Caco-2 (cell line): ENCODE measurements at regions not wholly inside any gene's neighbourhood (a gene's known extent, or its start where the extent isn't known, plus 50 kb on each side); places are given as distances from the start of the nearest gene placed in this dataset.

Source experiments
- BruUV-seq: library from RNA; stranded (reverse); fragments of 400-500 nt; replicated peaks from 2 replicates; lab custom pipeline; 2021; lab: Mats Ljungman, UMichigan
- CTCF ChIA-PET: fragments of 300-600 bp; sonication (Branson Sonifier 250); formaldehyde crosslinking; loops from one replicate; lab custom pipeline; 2022; ENCODE audit warnings: antibody characterized with exemption; lab: Charles Lee
- POLR2A ChIA-PET: fragments of 300-600 bp; sonication (Branson Sonifier 250); formaldehyde crosslinking; loops from one replicate; lab custom pipeline; 2022; ENCODE audit warnings: antibody characterized with exemption; lab: Charles Lee
- DNase-seq, 2 experiments: peaks; one replicate each; pipeline versions ENCODE4 v3.0.0 to v3.0.0-alpha.2; 2020 to 2022
- H3K27me3 ChIP-seq: replicated peaks from 2 replicates; pipeline ENCODE4 v1.6.0; 2011; ENCODE audit warnings: low read length; ENCODE audit not compliant: control insufficient read depth, insufficient read depth
- H3K36me3 ChIP-seq: 2 replicates; pipeline ENCODE4 v1.5.1; 2011; ENCODE audit warnings: low read length; ENCODE audit not compliant: control insufficient read depth, insufficient read depth
- H3K4me1 ChIP-seq: fragments of 250-450 bp; sonication (Bioruptor Pico); 2 replicates; pipeline ENCODE4 v1.5.1; 2020; ENCODE audit warnings: mild to moderate bottlenecking
- H3K4me3 ChIP-seq: 2 replicates; pipeline ENCODE4 v1.5.1; 2011; ENCODE audit warnings: low read depth, mild to moderate bottlenecking, control low read depth, low read length
- H3K9me3 ChIP-seq: fragments of 250-450 bp; sonication (Bioruptor Pico); 2 replicates; pipeline ENCODE4 v1.5.1; 2020; ENCODE audit warnings: mild to moderate bottlenecking, moderate library complexity
- H3K27ac Mint-ChIP-seq: one replicate; pipeline ENCODE4 v1.8.0; 2022; ENCODE audit warnings: mixed read lengths; ENCODE audit not compliant: unreplicated experiment
- H3K27me3 Mint-ChIP-seq: one replicate; pipeline ENCODE4 v1.8.0; 2022; ENCODE audit warnings: mixed read lengths; ENCODE audit not compliant: insufficient read depth, unreplicated experiment
- H3K36me3 Mint-ChIP-seq: one replicate; pipeline ENCODE4 v1.8.0; 2022; ENCODE audit warnings: mild to moderate bottlenecking, mixed read lengths; ENCODE audit not compliant: insufficient read depth, unreplicated experiment
- H3K4me1 Mint-ChIP-seq: one replicate; pipeline ENCODE4 v1.8.0; 2022; ENCODE audit warnings: low read depth, mixed read lengths; ENCODE audit not compliant: unreplicated experiment
- H3K4me3 Mint-ChIP-seq: one replicate; pipeline ENCODE4 v1.8.0; 2022; ENCODE audit warnings: mild to moderate bottlenecking, moderate library complexity, mixed read lengths; ENCODE audit not compliant: unreplicated experiment
- H3K9me3 Mint-ChIP-seq: one replicate; pipeline ENCODE4 v1.8.0; 2022; ENCODE audit warnings: mixed read lengths; ENCODE audit not compliant: unreplicated experiment
- CTCF ChIP-seq, 2 experiments: fragments of 200-600 bp in 1 of 2; IDR thresholded peaks; 1 replicate in 1 of 2; 2 replicates in 1 of 2; pipeline versions ENCODE4 v1.5.1 to v1.8.0; 2011 to 2022; ENCODE audit warnings: antibody characterized with exemption in 1 of 2, control low read depth in 1 of 2, inconsistent platforms in 1 of 2, low read depth in 1 of 2, low read length in 1 of 2, mild to moderate bottlenecking in 1 of 2, moderate library complexity in 1 of 2; ENCODE audit not compliant: insufficient read depth in 1 of 2, severe bottlenecking in 1 of 2, unreplicated experiment in 1 of 2
- intact Hi-C: fragments of 100-400 bp; cut with micrococcal nuclease; formaldehyde crosslinking; loops from one replicate; pipeline ENCODE4 v1.10.0; 2022; ENCODE audit not compliant: unreplicated experiment

GRCh38 chr18:51433296-51433695 lies 235.8 kb upstream of the MEX3C start:
- no peak for DNase-seq
- Histone ChIP-seq H3K9me3 (no peaks in the 10 kb centered on the region), H3K27me3 (no peaks in the 10 kb centered on the region), H3K4me3 (no peak overlapping the region), H3K4me1 (0 out of 2 replicates have a peak, but pooled peaks cover 15% of the 10 kb centered on the region), H3K36me3 (no peaks in the 10 kb centered on the region)
- TF ChIP-seq CTCF (IDR thresholded peaks at IDR 0.05; ENCODE audit: insufficient read depth in 1 of 2, low read depth in 1 of 2, low read length in 1 of 2, severe bottlenecking in 1 of 2, unreplicated experiment in 1 of 2), result no peak
- peaks cover 19% of the 10 kb centered on the region for H3K9me3 Mint-ChIP-seq
- POLR2A ChIA-PET, result no interaction called here
- H3K27me3 Mint-ChIP-seq, result no peaks in the 10 kb centered on the region
- no peaks in the 10 kb centered on the region for H3K36me3 Mint-ChIP-seq
- no peak overlapping the region for H3K27ac Mint-ChIP-seq
- CTCF ChIA-PET, result no interaction called here
- no TSS peak for BruUV-seq
- H3K4me1 Mint-ChIP-seq, result peaks cover 23% of the 10 kb centered on the region
- intact Hi-C loops, result no loop called here
- no peak overlapping the region for H3K4me3 Mint-ChIP-seq

- H3K9me3 Mint-ChIP-seq, result peaks cover 16% of the 10 kb centered on the region
- no TSS peak for BruUV-seq
- H3K4me1 ChIP-seq, result 0 out of 2 replicates have a peak, but pooled peaks cover 14% of the 10 kb centered on the region
- peaks cover 21% of the 10 kb centered on the region for H3K4me1 Mint-ChIP-seq
- H3K27ac Mint-ChIP-seq, result no peak overlapping the region
- H3K27me3 Mint-ChIP-seq, result no peaks in the 10 kb centered on the region
- H3K9me3 ChIP-seq, result no peaks in the 10 kb centered on the region
- intact Hi-C loops, result no loop called here
- ChIA-PET CTCF (no interaction called here), POLR2A (no interaction called here)
- no peaks in the 10 kb centered on the region for H3K36me3 Mint-ChIP-seq
- no peak for DNase-seq
- no peaks in the 10 kb centered on the region for H3K36me3 ChIP-seq
- no peak overlapping the region for H3K4me3 Mint-ChIP-seq
- no peak for TF ChIP-seq CTCF (IDR thresholded peaks at IDR 0.05; ENCODE audit: insufficient read depth in 1 of 2, low read depth in 1 of 2, low read length in 1 of 2, severe bottlenecking in 1 of 2, unreplicated experiment in 1 of 2)
- no peaks in the 10 kb centered on the region for H3K27me3 ChIP-seq
- no peak overlapping the region for H3K4me3 ChIP-seq
These were observed 236.4 kb upstream of the MEX3C start for GRCh38 chr18:51433881-51434280.

GRCh38 chr18:51437280-51438271 lies 240.1 kb upstream of the MEX3C start:
- no TSS peak for BruUV-seq
- Mint-ChIP-seq H3K4me3 (peak overlapping the region; percentile 20), H3K27me3 (no peaks in the 10 kb centered on the region), H3K27ac (no peak overlapping the region), H3K4me1 (peaks cover 8% of the 10 kb centered on the region), H3K36me3 (no peaks in the 10 kb centered on the region), H3K9me3 (peaks cover 5% of the 10 kb centered on the region)
- no peaks in the 10 kb centered on the region for H3K36me3 ChIP-seq
- POLR2A ChIA-PET, result no interaction called here
- H3K4me3 ChIP-seq, result no peak overlapping the region
- H3K9me3 ChIP-seq, result no peaks in the 10 kb centered on the region
- TF ChIP-seq CTCF (IDR thresholded peaks at IDR 0.05; ENCODE audit: insufficient read depth in 1 of 2, low read depth in 1 of 2, low read length in 1 of 2, severe bottlenecking in 1 of 2, unreplicated experiment in 1 of 2), result no peak
- no peaks in the 10 kb centered on the region for H3K27me3 ChIP-seq
- DNase-seq, result no peak
- CTCF ChIA-PET, result no interaction called here
- intact Hi-C loops, result no loop called here
- no peaks in the 10 kb centered on the region for H3K4me1 ChIP-seq
